ENCODE measurements at regions not wholly inside any gene's neighbourhood (a gene's known extent, or its start where the extent isn't known, plus 50 kb on each side); places are given as distances from the start of the nearest gene placed in this dataset.

DNA sequence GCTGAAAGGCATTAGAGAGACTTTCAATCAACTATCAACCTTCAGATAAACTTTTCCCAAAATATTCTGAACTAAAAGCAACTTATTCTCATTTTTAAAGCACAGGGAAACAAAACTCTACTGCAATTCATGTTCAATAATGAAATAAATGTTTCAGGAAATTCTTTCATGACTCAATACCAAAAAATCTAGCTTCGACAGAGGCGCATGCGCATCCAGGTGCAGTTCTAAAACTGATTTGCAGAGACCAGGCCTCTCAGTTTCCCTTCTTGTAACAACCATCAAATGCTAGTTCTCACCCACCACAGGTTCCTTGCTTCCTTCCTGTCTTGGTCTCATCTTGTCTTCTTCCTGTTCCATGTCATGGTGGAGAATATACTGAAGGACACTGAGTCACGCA, 55.3 kb upstream of the NRBF2 start:
- H3K4me3 ChIP-seq (ENCODE audit: low read depth, low read length): no peak overlapping the region
- TF ChIP-seq, protein P1, sequence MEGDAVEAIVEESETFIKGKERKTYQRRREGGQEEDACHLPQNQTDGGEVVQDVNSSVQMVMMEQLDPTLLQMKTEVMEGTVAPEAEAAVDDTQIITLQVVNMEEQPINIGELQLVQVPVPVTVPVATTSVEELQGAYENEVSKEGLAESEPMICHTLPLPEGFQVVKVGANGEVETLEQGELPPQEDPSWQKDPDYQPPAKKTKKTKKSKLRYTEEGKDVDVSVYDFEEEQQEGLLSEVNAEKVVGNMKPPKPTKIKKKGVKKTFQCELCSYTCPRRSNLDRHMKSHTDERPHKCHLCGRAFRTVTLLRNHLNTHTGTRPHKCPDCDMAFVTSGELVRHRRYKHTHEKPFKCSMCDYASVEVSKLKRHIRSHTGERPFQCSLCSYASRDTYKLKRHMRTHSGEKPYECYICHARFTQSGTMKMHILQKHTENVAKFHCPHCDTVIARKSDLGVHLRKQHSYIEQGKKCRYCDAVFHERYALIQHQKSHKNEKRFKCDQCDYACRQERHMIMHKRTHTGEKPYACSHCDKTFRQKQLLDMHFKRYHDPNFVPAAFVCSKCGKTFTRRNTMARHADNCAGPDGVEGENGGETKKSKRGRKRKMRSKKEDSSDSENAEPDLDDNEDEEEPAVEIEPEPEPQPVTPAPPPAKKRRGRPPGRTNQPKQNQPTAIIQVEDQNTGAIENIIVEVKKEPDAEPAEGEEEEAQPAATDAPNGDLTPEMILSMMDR (IDR thresholded peaks at IDR 0.05; ENCODE audit: borderline replicate concordance, insufficient read depth, low read depth, low read length): no peak

DNA sequence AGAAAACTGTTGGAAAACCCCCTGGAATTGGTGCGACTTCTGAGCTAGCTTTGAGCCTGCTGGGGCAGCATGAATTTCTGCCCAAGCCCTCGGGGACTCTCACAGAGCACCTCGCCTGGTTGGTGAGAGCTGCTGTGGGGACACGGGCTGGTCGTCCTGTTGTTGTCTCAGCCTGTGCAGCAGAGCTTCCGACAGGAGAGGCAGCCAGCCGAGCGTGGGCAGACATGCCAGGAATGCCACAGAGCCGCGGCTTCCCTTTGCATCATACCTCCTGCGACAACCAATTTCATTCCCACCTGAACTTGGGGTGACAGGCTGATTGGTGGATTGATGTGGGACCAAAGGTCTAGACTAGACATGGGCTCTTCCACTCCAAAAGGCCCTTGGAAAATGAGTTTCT, 60.2 kb upstream of the NRBF2 start:
- TF ChIP-seq, protein P1 (IDR thresholded peaks at IDR 0.05; ENCODE audit: borderline replicate concordance, insufficient read depth, low read depth, low read length): no peak

DNA sequence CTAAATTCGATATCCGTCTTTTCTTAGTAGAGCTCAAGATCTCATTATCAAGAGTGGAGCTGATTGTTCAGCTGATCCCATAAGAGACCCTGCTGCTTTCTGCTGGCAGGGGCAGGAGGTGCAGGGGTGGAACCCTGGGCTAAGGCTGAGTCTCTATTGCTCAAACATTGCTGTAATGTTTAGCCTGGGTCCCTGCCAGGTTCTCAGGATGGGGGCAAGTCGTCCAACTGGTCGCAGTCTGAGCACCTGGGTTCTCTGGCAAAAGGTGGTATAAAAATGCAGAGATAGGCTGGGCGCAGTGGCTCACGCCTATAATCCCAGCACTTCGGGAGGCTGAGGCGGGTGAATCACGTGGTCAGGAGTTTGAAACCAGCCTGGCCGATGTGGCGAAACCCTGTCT, 62.0 kb upstream of the NRBF2 start:
- TF ChIP-seq, protein P1 (IDR thresholded peaks at IDR 0.05; ENCODE audit: borderline replicate concordance, insufficient read depth, low read depth, low read length): no peak
- no peak overlapping the region for H3K4me3 ChIP-seq (ENCODE audit: low read depth, low read length)

More for the DNA sequence above, 60.2 kb upstream of the NRBF2 start:
- no peak overlapping the region for H3K4me3 ChIP-seq (ENCODE audit: low read depth, low read length)

DNA sequence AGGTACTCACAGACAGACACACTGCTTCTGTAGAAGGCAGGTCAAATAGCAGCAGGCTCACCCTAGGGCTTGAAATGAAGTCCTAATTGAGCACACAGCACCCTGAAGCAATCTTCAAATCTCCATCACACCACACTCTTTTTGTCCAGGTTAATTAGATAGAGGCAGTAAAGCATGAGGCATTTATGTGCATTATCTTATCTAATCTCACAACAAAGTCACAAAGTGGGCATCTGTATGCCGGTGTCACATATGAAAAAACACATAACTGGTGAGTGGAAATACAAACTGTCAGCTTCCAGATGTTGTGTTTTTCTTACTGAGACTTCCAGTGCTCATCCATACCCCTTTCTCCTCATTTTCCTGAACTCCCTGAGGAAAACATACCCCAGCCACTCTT, 63.8 kb upstream of the NRBF2 start:
- TF ChIP-seq, protein P1 (IDR thresholded peaks at IDR 0.05; ENCODE audit: borderline replicate concordance, insufficient read depth, low read depth, low read length): no peak
- no peak overlapping the region for H3K4me3 ChIP-seq (ENCODE audit: low read depth, low read length)

DNA sequence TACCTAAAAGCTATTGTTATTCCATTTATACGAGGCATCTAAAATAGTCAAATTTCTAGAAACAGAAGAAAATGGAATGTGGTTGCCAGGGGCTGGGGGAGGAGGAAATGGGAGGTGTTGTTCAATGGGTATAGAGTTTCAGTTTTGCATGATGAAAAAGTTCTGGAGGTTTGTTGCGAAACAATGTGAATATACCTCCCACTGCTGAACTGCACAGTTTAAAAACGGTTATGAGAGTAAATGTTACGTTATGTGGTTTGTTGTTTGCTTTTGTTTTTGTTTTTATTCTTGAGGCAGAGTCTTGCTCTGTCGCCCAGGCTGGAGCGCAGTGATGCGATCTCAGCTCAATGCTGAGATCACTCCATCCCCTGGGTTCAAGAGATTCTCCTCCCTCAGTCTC, 64.9 kb upstream of the NRBF2 start:
- TF ChIP-seq, protein P1 (IDR thresholded peaks at IDR 0.05; ENCODE audit: borderline replicate concordance, insufficient read depth, low read depth, low read length): no peak

DNA sequence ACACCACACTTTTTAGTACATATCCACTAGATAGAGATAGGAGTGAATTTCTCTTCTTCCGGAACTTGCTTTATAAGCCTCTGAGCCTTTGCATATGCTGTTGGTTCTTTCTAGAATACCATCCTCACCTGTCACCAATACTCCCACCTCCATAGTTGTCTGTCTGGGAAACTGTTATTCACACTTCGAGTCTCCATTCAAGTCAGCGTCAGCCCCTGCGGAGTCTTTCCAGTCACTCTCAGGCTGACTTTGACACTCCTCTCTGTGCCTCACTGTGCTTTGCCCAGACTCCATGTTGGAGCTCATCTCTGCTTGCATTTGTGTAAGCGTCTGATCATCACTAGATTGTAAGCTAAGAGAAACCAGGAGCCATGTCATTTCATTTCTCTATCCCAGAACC, 66.5 kb upstream of the NRBF2 start:
- TF ChIP-seq, protein P1 (IDR thresholded peaks at IDR 0.05; ENCODE audit: borderline replicate concordance, insufficient read depth, low read depth, low read length): no peak
- H3K4me3 ChIP-seq (ENCODE audit: low read depth, low read length): no peak overlapping the region

More for the DNA sequence above, 64.9 kb upstream of the NRBF2 start:
- no peak overlapping the region for H3K4me3 ChIP-seq (ENCODE audit: low read depth, low read length)

DNA sequence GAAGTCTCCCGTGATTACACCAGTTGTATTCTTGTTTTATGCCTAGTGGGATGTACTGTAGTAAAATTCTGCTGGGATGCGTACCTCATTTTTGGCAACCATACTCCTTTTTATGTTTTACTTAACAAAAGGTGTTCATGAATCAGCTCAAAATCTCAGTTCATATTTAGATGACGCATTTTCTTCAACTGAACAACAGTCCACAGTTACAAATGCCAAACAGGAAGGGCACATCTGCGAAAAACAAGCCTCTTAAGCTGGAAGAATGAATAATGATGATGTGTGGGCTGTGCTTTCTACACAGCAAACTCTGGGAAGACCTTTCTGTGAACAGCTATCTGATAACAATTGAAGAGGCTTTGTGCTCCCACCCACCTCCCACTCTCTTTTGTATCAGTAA, 68.4 kb upstream of the NRBF2 start:
- H3K4me3 ChIP-seq (ENCODE audit: low read depth, low read length): no peak overlapping the region
- TF ChIP-seq, protein P1 (IDR thresholded peaks at IDR 0.05; ENCODE audit: borderline replicate concordance, insufficient read depth, low read depth, low read length): no peak
